Upper lobe of left lung (tissue), 6 donors: ENCODE measurements at regions not wholly inside any gene's neighbourhood (a gene's known extent, or its start where the extent isn't known, plus 50 kb on each side); places are given as distances from the start of the nearest gene placed in this dataset.
A peak's percentile ranks its signal among the peaks of the same experiment; 100 is the strongest.

Experiments
- ATAC-seq, 2 donors: fragments of 200-7000 bp; cut with Tn5 transposase; one replicate each; pipeline ENCODE4 v1.9.1; 2022; ENCODE audit warnings: mild to moderate bottlenecking in 2 of 2, moderate library complexity in 2 of 2; ENCODE audit not compliant: low FRiP score in 2 of 2
- DNase-seq, 2 donors: peaks; one replicate each; pipeline ENCODE4 v3.0.0-alpha.2; 2019 to 2020
- H3K27ac ChIP-seq, 4 donors: fragments of 200-600 bp; sonication (generic); one replicate each; pipeline ENCODE4 v1.5.1; 2016 to 2019
- H3K27me3 ChIP-seq, 4 donors: fragments of 200-600 bp; sonication (generic); one replicate each; pipeline ENCODE4 v1.5.1; 2017 to 2019
- H3K36me3 ChIP-seq, 4 donors: fragments of 200-600 bp; sonication (generic); one replicate each; pipeline ENCODE4 v1.5.1; 2016 to 2019
- H3K4me1 ChIP-seq, 4 donors: fragments of 200-600 bp; sonication (generic); one replicate each; pipeline ENCODE4 v1.5.1; 2018 to 2019
- H3K4me3 ChIP-seq, 4 donors: fragments of 200-600 bp; sonication (generic); one replicate each; pipeline ENCODE4 v1.5.1; 2017 to 2019; ENCODE audit warnings: mild to moderate bottlenecking in 2 of 4, moderate library complexity in 1 of 4
- H3K9me3 ChIP-seq, 4 donors: fragments of 200-600 bp; sonication (generic); one replicate each; pipeline ENCODE4 v1.5.1; 2018 to 2019
- CTCF ChIP-seq, 6 experiments: fragments of 450-650 bp in 4 of 6; fragments of 200-600 bp in 2 of 6; sonication (generic) in 2 of 6; IDR thresholded peaks; one replicate each; pipeline ENCODE4 v1.5.1; 2016 to 2019; ENCODE audit warnings: antibody characterized with exemption in 6 of 6
- EP300 ChIP-seq, 4 donors: sonication (generic); formaldehyde crosslinking; IDR thresholded peaks; one replicate each; pipeline ENCODE4 v1.5.1; 2017; ENCODE audit warnings: antibody characterized with exemption in 4 of 4, control low read depth in 2 of 4
- POLR2A ChIP-seq, 4 donors: fragments of 450-650 bp; IDR thresholded peaks; one replicate each; pipeline ENCODE4 v1.5.1; 2016 to 2017; ENCODE audit warnings: antibody characterized with exemption in 4 of 4, mild to moderate bottlenecking in 2 of 4
- POLR2AphosphoS5 ChIP-seq, 2 donors: sonication (generic); formaldehyde crosslinking; IDR thresholded peaks; one replicate each; pipeline ENCODE4 v1.5.1; 2017; ENCODE audit warnings: antibody characterized with exemption in 2 of 2
- WGBS, 2 donors: methylation state at CpG; one replicate each; pipeline ENCODE4 v1.1.5; 2017 to 2018; 5-methylcytosine and 5-hydroxymethylcytosine counted together
- donor health status: DM: no; HTN: no; CAD: no; lungs with moderate emphysema.
- donor health status: DM: no; HTN: yes; CAD: no; lungs with severe emphysema.

- Histone ChIP-seq H3K4me1 (peaks cover 0 to 23% (median 7%) of the 10 kb centered on the region in 4 donors), H3K27me3 (no peaks in the 10 kb centered on the region), H3K27ac (peak overlapping the region in 1 of 4 donors; percentile 37), H3K9me3 (no peaks in the 10 kb centered on the region), H3K4me3 (no peak overlapping the region), H3K36me3 (no peaks in the 10 kb centered on the region)
- ATAC-seq (no peak), DNase-seq (no peak)
- TF ChIP-seq POLR2AphosphoS5 (IDR thresholded peaks at IDR 0.05) (no peak), EP300 (IDR thresholded peaks at IDR 0.05) (no peak), CTCF (IDR thresholded peaks at IDR 0.05) (no peak), POLR2A (IDR thresholded peaks at IDR 0.05) (no peak)
- WGBS, 2 donors: 70 to 71% methylated on average over 2 of the region's 2 CpGs
These were observed 89.7 kb downstream of the FAM76B start for GRCh38 chr11:95699631-95700470.

- WGBS, 2 donors: 62 to 64% methylated on average over 4 of the region's 4 CpGs
- ATAC-seq (peak in 1 of 2 donors; percentile 41), DNase-seq (no peak)
- H3K4me3 ChIP-seq: no peak overlapping the region
- no peaks in the 10 kb centered on the region for H3K27me3 ChIP-seq
- no peaks in the 10 kb centered on the region for H3K36me3 ChIP-seq
- H3K27ac ChIP-seq: peak overlapping the region in 1 of 4 donors; percentile 22
- peaks cover 0 to 17% (median 1%) of the 10 kb centered on the region in 4 donors for H3K4me1 ChIP-seq
- no peaks in the 10 kb centered on the region for H3K9me3 ChIP-seq
- no peak for TF ChIP-seq CTCF (IDR thresholded peaks at IDR 0.05)
- no peak for TF ChIP-seq POLR2A (IDR thresholded peaks at IDR 0.05)
- no peak for TF ChIP-seq EP300 (IDR thresholded peaks at IDR 0.05)
- no peak for TF ChIP-seq POLR2AphosphoS5 (IDR thresholded peaks at IDR 0.05)
These were observed 90.7 kb downstream of the FAM76B start for GRCh38 chr11:95698676-95699557.

GRCh38 chr11:95697614-95698408 is 91.8 kb downstream of the FAM76B start:
- H3K36me3 ChIP-seq: no peaks in the 10 kb centered on the region
- H3K9me3 ChIP-seq: no peaks in the 10 kb centered on the region
- DNase-seq (no peak), ATAC-seq (peak in 1 of 2 donors; percentile 60)
- H3K27ac ChIP-seq: no peak overlapping the region
- no peaks in the 10 kb centered on the region for H3K27me3 ChIP-seq
- TF ChIP-seq POLR2A (IDR thresholded peaks at IDR 0.05) (no peak), POLR2AphosphoS5 (IDR thresholded peaks at IDR 0.05) (no peak), EP300 (IDR thresholded peaks at IDR 0.05) (no peak), CTCF (IDR thresholded peaks at IDR 0.05) (no peak)
- H3K4me3 ChIP-seq: no peak overlapping the region
- H3K4me1 ChIP-seq: peaks cover 0 to 14% (median 1%) of the 10 kb centered on the region in 4 donors
- WGBS, 2 donors: 65 to 76% methylated on average over 10 of the region's 10 CpGs

- Histone ChIP-seq H3K4me3 (no peak overlapping the region), H3K9me3 (no peaks in the 10 kb centered on the region), H3K27ac (no peak overlapping the region), H3K36me3 (no peaks in the 10 kb centered on the region), H3K27me3 (no peaks in the 10 kb centered on the region), H3K4me1 (peaks cover 0 to 18% (median 1%) of the 10 kb centered on the region in 4 donors)
- TF ChIP-seq POLR2AphosphoS5 (IDR thresholded peaks at IDR 0.05) (no peak), EP300 (IDR thresholded peaks at IDR 0.05) (no peak), POLR2A (IDR thresholded peaks at IDR 0.05) (no peak), CTCF (IDR thresholded peaks at IDR 0.05) (no peak)
- ATAC-seq: no peak
- DNase-seq: no peak
These were observed 94.4 kb downstream of the FAM76B start for GRCh38 chr11:95695181-95695580.
